NCI-H1436 (cell line): ENCODE measurements at regions not wholly inside any gene's neighbourhood (a gene's known extent, or its start where the extent isn't known, plus 50 kb on each side); places are given as distances from the start of the nearest gene placed in this dataset.
"Not testable (repeated sequence)": the region's sequence is repeated elsewhere in the genome, so short reads cannot be mapped to it uniquely, and the experiment has no call there.

Source experiments
- DNase-seq: peaks from one replicate; lab custom pipeline; 2025; lab: John Stamatoyannopoulos, UW

DNA sequence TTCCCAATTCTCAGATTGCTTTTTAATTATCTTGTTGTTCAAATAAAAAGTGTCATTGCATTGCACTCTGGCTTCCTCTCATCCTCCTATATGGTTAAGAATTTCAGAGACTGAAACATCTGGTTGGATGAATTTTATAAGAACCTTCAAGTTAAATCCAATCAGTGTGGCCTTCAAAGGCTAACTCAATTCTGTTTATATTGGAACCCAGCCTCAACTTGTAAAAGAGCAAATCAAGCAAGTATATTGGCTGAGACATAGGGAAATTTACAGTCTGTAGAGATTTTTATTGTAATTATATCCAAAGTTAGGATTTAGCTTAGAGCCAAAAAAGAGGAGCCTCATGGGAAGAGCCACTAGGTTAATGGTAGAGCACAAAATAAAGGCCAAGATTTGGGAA, 159.9 kb upstream of the FER start:
- DNase-seq, result no peak

DNA sequence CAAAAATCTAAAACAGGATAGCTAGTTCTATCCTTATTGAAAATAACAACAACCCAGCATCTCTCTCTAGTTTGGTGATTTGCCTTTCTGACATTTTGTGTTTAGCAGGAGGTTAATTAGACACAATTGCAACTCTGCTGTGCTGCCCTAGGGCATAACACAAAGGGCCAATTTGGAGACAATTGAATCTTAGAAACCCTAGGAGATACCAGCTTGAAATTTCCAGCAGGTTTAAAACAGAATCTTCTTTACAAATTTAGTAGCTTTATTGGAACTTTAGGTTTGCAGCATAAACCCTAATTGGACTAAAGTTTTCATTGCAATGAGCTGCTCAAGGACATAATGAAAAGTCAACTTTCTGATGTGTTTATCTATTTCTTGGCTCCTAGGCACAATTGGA, 166.7 kb upstream of the FER start:
- no peak for DNase-seq

DNA sequence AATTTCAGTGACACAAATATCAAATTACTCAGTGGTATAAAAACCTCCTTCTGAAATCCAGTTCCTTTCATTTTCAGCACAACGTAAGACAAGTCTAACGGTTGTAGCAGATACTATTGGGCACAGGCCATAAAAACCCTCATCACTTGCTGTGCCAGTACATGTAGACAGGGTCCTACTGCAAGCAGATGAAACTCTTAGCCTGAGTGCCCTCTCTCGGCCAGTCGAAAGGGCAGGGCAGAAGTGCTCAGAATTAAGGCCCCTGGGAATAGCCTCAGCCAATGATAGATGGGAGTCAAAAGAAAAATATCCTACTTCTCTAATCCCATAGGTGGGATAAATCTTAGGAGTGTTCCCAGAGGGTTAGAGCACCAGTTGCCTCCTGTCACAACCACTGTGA, 168.5 kb upstream of the FER start:
- DNase-seq, result no peak

DNA sequence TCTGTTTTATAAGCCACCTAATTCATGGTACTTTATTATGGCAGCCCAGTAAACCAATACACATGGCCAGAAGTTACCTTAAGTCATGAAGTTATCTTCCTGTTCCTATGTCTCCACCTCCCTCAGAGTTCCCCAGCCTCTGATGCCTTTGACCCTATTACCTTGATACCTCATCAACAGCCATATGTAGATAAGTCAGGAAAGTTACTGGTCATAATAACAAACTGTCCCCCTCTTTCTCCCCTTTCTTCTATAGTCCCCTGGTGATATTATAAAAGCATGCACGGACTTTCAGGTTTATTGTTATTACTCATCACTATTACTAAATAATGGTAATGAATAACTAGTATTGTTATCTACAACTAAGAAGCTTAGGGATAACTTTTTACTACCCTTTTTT, 168.9 kb upstream of the FER start:
- no peak for DNase-seq

DNA sequence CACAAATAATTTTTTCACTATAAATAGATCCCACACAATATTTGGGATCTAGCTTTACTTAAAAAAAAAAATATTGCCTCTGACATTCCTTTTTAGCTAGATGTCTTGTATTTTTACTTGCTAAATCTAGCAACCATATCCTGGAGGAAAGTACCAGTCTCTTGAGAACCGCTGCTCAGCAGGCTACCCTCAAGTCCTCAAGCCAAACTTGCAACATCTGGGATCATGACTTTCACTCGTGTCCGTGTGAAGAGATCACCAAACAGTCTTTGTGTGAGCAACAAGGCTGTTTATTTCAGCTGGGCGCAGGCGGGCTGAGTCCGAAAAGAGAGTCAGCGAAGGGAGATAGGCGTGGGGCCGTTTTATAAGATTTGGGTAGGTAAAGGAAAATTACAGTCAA, 180.3 kb upstream of the FER start:
- DNase-seq, result no peak

DNA sequence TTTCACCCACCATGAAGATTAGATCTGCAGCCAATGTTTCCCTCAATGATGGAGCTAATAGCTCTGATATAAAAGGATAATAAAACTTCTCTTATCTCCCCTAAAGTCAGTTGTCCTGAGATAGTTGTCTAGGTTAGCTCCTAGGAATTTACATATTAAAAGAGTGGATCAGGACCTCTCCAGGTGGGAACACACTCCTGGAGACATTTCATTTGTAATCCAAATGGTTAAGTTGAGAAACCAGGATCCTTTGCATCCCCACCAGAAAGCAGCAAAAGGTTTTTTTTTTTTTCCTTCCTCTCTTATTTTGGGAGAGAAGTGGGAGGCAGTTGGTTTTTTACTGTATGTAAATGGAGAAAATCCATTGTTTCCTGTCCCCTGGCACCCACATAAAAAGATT, 182.5 kb upstream of the FBXL17 start:
- DNase-seq, result no peak

DNA sequence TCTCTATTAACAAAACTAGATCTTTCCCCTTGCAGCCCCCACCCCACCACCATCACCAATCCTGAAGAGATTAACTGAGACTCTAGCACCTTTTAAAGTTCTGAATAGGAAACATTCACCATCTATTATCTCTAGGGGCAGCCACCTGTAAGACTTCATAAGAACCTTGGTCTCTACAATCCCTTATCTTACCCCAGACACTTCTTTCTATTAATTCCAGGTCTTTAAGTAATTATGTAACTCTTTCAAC, 180.2 kb upstream of the FBXL17 start:
- no peak for DNase-seq

DNA sequence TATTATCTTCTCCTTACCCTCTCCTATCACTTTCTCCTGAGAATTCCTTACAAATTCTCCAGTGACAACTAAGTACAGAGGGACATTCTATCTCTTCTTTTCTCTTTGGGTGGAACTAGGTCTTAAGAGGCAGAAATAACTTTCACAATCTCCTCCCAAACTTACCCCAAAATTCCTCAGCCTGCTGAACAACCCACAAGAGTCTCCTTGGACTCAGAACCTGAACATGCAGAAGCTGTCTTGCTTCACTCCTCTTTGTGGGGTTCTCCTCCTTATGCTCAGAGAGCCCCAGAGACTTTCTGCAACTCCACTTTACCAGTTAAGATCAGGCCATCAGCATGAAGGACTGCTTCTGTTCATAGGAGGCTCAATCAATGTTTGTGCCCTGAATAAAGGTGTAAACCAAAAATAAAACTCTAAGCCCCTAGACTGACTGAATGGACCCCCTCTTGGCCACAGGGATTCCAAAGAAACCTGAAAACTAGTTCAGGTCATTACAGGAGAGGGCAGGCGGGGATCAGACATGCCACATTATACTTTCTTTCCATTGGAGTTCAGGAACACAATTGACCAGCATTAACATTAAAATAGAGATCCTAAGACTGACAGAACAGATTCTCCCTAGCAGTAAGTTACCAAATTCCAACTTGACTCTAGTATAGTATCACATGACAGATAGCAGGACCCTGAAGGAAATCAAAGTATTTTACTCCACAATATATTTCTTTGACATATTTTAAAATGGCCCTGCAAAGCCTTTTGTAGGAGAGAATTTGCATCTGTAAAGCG, 179.7 kb upstream of the FBXL17 start:
- no peak for DNase-seq

DNA sequence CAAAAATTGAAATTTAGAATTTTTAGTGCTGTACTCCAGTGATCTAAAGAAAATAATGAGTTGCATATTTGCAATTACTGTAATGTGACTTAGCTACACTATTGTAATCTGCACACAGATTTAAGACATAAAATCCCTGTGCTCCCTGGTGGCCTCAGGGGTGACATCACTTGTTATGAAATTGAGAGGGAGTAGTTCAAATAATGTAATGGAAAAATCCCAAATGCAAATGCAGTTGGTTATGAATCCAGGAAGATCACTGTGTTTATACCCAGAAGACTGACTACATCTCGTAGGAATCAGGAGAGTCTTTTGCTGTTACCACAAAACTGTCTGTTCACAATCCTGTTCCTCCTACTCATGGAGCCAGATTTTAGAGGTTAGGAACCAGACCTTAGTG, 178.7 kb upstream of the FBXL17 start:
- no peak for DNase-seq

DNA sequence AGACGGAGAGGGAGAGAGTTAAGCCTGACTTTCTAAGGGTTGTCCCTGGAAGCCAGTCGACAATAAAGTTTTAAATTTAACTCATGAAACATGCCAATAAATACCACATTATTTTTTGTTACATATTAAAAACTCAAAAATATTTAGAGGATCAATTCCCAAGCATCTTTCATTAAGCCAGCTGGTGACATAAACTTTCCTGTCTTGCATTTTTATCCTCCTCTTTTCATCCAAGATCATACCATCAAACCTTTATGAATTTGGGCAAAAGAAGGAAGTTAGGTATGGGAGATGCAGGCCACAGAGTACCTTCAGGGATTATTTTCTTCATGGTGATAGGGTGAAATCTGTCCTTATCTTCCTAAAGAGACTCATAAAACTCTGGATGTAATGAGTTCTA, 178.3 kb upstream of the FBXL17 start:
- no peak for DNase-seq

DNA sequence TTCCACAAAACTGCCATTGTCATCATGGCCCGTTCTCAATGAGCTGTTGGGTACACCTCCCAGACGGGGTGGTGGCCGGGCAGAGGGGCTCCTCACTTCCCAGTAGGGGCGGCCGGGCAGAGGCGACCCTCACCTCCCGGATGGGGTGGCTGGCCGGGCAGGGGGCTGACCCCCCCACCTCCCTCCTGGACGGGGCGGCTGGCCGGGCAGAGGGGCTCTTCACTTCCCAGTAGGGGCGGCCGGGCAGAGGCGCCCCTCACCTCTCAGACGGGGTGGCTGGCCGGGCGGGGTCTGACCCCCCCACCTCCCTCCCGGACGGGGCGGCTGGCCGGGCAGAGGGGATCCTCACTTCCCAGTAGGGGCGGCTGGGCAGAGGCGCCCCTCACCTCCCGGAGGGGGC, 176.9 kb upstream of the FBXL17 start:
- not testable (repeated sequence) for DNase-seq

DNA sequence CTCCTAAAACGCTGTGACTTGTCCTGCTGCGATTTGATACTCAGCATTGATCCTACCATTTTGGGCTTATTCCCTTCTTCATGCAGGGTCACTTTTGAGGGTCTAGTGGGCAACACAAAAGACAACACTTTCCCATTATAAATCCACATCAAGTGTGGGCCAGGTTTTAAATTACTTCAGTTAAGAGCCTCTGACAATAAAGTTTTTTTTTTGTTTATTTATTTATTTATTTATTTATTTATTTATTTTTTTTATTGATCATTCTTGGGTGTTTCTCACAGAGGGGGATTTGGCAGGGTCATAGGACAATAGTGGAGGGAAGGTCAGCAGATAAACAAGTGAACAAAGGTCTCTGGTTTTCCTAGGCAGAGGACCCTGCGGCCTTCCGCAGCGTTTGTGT, 176.2 kb upstream of the FBXL17 start:
- not testable (repeated sequence) for DNase-seq

DNA sequence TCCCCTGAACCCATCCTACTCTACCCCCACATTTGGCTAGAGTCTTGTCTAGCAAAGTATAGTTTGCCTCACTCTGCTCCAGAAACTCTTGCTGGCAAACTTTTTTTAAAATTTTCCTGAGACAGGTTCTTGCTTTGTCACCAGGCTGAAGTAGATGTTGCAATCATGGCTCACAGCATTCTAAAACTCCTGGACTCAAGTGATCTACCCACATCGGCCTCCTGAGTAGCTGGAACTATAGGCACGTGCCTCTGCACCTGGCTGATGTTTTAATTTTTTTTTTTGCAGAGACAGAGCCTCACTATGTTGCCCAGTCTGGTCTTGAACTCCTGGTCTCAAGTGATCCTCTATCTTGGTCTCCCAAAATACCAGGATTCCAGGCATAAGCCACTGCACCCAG, 175.8 kb upstream of the FBXL17 start:
- DNase-seq, result no peak

DNA sequence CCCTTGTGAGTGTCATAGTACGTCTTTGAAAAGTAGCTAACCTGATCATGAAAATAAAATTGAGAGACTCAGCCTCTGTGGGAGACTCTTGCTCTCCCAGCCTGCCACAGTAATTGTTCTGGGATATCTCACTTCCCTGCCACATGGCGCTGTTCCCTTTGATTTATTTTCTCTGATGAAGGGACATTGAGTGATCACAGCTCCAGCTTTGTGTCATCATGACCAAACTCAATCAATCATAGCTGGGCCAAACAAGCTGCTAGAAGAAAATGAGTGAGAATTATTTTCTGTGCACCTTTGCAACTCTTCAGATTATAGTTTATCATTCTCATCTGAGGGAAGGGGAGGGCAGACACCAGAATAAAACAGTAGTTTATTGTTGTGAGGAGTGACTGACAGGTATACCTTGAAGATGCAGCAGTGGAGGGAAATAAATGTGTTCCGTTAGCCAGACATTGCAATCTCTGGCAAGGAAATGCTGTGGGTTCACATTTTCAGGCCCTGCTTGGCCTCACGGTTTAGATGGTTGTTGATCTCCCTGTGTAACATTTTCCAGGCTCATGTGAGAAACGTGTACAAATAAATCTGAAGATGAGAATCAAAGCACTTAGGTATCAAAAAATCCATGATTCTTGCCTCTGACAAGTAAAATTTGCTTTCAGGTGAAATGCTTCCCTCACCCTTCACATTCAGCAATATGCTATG, 174.7 kb upstream of the FBXL17 start:
- no peak for DNase-seq

DNA sequence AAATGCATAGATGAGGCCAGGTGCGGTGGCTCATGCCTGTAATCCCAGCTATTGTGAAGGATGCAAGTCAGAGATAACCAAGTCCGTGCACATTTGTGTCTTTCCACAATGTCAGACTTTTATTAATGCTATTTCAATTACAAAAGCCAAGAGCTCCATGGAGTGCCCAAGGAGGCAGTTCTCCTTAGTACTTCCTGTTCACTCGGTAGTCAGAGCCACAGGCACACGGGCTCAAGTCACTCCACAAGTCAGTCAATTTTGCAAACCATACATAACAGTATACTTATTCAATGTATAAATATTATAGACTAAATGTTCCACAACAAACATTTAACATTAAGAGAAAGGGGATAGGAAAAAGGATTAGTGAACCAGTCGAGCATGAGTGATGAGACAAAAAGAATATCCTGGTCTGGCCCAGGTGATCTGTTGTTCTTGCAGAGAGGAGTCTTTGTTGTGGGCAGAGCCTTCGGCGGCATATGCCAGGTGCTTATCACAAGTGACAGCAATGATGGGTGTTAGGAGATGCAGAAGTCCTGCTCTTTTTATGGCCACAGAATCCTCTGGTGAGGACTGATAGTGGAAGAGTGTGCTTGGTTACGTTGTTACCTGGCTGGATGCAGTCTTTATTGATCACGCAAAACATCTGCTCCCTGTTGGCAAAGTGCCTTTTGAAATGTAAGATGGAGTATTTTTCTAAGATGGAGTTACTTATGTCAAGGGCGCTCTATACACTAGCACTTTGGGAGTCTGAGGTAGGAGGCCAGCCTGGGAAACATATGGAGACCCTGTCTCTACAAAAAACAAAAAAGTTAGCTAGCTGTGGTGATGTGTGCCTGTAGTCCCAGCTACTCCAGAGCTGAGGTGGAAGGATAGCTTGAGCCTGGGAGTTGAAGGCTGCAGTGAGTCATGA, 167.0 kb upstream of the FBXL17 start:
- no peak for DNase-seq

DNA sequence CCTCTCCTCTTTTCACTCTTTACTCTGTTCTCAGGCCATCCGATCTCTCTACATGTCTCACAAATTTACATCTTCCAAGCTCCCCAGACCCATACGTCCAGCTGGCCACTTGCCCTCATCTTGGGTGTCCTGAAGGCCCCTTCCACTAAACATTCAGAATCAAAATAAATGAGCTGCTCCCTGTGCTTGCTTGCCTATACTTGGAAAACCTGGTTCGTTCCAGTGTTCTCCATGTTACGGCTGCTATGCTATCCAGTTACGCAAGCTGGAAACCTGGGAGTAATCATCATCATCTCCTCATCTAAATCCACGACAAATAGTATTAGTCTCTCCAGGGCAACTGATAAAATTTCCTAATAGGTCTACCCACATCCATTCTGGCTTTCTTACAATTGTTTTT, 165.0 kb upstream of the FBXL17 start:
- no peak for DNase-seq

DNA sequence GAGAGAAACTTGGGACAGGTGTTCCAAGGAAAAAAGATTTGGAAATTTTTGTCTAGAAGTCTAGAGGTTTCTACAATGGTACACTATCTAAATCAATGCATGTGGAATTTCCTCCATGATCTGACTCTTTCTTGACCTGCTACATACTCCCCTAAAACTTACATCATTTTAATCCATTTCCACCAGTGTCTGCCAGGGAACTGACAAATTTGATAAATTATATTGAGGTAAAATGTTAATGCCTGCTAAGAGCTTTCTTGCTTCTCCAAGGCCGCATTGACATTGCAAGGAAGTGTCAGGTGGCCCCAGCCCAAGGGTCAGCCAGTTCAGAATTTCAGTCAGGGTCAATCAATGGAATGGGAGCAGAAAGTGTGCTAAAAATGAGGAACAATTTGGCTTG, 163.4 kb upstream of the FBXL17 start:
- DNase-seq, result no peak

DNA sequence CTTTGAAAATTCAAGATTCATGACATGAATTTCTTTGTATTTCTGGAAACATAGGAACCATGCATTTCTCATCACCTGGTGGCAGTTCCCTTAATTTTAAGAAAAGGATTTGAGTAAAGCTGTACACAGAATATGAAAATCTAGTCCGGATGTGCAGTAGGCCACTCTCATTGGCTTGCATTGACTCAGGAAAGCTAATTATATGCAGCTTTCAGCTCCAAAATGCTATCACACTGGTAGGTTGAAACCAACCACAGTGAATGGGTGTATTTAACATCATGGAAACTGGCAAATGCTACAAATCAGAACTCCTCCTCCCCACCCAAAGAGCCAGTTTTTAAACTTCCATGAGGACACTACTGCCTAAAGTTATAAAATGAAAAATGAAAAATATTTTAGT, 161.6 kb upstream of the FBXL17 start:
- DNase-seq, result no peak

DNA sequence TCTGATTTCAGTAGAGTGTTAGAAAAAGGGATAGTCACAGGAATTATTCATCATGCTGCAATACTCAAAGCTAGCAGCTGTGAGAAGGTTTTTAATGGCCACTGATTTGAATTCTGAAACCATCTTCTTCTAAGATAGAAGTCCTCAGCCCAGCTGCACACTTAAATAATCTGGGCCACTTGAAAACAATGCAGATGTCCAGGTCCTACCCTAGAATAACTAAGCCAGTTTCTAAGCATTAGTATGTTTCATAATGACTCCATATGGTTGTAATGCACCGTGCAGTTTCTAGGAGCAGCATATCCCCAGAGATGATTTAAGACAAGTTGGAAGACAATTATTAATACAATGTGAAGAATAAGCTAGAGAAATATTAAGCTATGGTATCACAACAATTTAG, 159.9 kb upstream of the FBXL17 start:
- DNase-seq, result no peak

DNA sequence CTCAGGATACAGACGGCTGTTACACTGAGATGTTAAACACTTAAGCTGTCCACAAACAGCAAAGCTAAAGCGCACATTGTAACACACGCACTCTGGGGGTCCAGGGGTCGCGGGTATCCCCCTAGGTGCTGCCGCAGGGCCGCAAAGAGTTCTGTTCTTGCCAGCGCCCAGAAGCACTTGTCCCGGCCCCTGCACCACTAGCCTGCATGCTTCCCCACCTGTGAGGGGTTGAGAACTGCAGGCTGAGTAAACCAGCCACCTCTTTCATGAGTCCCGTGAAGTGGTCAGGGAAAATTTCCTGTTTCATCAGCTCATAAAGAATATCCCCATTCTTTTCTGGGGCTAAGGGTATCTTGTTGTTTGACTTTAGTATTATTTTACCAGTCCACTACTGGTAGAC, 154.4 kb upstream of the FBXL17 start:
- DNase-seq, result no peak

DNA sequence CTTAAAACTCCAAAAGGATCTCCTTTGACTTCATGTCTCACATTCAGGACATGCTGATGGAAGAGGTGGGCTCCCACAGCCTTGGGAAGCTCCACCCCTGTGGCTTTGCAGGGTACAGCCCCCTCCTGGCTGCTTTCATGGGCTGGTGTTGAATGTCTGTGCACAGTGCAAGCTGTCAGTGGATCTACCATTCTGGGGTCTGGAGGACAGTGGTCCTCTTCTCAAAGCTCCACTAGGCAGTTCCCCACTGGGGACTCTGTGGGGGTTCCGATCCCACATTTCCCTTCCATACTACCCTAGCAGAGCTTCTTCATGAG, 150.2 kb upstream of the FBXL17 start:
- DNase-seq, result not testable (repeated sequence)

DNA sequence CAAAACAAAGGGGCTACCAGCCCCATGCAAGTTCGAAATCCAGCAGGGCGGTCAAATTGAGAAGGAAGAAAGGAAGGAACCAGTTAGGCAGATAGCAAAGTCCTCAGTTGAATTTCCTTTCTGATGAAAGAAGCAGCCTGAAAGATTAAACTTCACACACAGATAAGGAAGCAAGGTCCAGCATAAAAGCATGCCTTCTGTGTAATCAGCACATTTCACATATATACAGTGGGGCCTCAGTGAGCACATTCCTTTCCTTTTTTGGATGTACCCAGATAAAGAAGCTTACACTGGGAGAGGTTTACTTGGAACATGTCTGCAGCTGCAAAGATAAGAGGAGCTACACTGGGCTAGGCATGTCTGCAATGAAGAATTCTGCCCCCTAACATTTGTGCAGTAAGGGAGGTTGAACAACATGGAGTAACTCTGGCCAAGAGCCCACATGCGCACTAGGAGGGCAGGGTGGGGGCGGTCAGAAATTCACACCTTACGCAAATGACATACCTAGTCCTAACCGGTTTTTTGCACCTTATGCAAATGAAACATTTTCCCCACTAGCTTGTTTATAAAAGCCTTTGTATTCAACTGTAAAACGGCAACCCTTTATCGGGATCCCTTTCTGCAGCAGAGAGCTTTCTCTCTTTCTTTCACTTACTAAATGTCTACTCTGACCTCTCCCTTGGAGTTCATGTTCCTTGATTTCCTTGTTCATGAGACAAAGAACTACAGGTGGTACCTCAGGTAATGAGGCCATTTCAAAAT, 149.7 kb upstream of the FBXL17 start:
- DNase-seq, result no peak

DNA sequence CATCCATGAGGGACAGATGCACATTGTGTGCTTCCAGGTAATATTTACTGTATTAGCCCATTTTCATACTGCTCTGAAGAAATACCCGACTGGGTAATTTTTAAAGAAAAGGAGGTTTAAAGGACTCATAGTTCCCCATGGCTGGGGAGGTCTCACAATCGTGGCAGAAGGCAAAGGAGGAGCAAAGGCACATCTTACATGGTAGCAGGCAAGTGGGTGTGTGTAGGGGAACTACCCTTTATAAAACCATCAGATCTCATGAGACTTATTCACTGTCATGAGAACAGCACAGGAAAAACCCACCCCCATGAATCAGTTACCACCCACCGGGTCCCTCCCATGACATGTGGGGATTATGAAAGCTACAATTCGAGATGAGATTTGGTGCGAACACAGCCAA, 148.8 kb upstream of the FBXL17 start:
- DNase-seq, result no peak
